ENCODE measurements at regions not wholly inside any gene's neighbourhood (a gene's known extent, or its start where the extent isn't known, plus 50 kb on each side); places are given as distances from the start of the nearest gene placed in this dataset.

DNA sequence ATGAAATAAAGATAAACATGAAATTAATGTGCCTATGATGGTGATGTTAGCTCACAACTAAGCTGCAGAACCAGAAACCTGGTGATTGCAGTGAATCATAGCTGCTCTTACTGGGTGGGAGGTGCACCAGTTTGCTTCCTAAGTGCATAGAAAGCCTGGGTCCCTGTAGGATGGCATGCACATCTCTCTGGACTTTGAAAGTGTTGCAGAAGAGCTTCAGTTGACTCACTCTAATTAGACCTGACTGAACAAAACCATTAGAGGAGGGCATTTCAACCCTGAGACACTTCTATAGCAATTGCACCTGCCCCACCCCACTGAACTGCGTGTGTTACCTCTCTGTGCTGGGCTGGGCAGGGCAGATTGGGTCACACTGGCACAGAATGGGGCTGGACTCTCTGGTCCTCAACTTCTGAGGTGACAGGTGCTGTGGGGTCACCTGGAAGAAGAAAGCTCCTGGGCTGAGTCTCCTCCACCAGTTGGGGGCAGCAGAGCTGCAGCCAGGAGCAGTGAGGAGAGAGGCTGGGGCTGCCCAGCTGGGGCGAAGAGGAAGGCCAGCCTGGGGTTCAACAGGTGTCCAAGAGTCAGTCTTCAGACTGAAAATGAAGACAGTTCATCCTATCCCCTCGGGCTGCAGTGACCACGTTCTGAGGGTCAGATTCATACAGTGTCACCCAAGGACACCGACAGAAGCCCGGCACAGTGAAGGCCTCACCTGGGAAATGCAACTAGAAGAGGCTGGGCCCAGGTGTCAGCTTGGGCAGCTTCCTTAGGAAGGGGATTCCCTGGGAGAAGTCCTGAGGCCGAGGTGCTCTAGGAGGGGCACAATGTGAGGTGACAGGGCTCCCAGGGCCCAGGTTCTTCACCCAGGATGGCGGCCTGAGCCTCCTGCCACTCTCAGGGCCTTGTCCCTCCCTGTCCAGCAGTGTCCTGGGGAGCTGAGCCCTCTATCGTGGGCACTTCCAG, 58.1 kb downstream of the GGTLC2 start:
- H3K27ac Mint-ChIP-seq, result no peak overlapping the region
- Histone ChIP-seq H3K4me2 (replicated peaks; ENCODE audit: low read depth, low read length, poor library complexity, severe bottlenecking) (no peak overlapping the region), H3K4me1 (ENCODE audit: control insufficient read depth in 2 of 2, insufficient read depth in 2 of 2, low read length in 2 of 2) (peaks cover 11 to 17% of the 10 kb centered on the region in 2 donors), H3K9me3 (ENCODE audit: control extremely low read depth in 1 of 3, control insufficient read depth in 2 of 3, insufficient read depth in 1 of 3, low read length in 2 of 3) (peaks cover 0 to 8% (median 0%) of the 10 kb centered on the region in 3 donors), H3K9ac (ENCODE audit: low read length) (no peak overlapping the region), H3K27ac (ENCODE audit: low read length in 2 of 2) (no peak overlapping the region), H3K27me3 (replicated peaks in 1 of 4; ENCODE audit: control extremely low read depth in 1 of 4, control insufficient read depth in 3 of 4, insufficient read depth in 4 of 4, low read length in 3 of 4) (no peaks in the 10 kb centered on the region), H2AFZ (ENCODE audit: insufficient read depth, low read depth, low read length, poor library complexity, severe bottlenecking) (no peak overlapping the region), H3K36me3 (replicated peaks in 1 of 2; ENCODE audit: control extremely low read depth in 1 of 2, control insufficient read depth in 1 of 2, extremely low read depth in 1 of 2, insufficient read depth in 2 of 2, low read length in 1 of 2) (no peaks in the 10 kb centered on the region), H3K4me3 (ENCODE audit: control extremely low read depth in 1 of 5, extremely low read depth in 1 of 5, insufficient read depth in 1 of 5, low read depth in 2 of 5, low read length in 4 of 5) (no peak overlapping the region), H3K79me2 (ENCODE audit: control insufficient read depth, insufficient read depth, low read length) (no peaks in the 10 kb centered on the region), H4K20me1 (ENCODE audit: control insufficient read depth, insufficient read depth, low read length, poor library complexity, severe bottlenecking) (no peaks in the 10 kb centered on the region)
- peak; percentile 36 for DNase-seq
- H3K9me3 Mint-ChIP-seq (ENCODE audit: insufficient read depth), result no peaks in the 10 kb centered on the region
- CTCF ChIA-PET, result interaction anchor here (0.5 to 11.0 kb wide), 19 partner anchors 10 to 985 kb away, joined by 3 to 140 read pairs (median 4); no protein-coding TSS in a partner anchor
- TF ChIP-seq, protein P1, sequence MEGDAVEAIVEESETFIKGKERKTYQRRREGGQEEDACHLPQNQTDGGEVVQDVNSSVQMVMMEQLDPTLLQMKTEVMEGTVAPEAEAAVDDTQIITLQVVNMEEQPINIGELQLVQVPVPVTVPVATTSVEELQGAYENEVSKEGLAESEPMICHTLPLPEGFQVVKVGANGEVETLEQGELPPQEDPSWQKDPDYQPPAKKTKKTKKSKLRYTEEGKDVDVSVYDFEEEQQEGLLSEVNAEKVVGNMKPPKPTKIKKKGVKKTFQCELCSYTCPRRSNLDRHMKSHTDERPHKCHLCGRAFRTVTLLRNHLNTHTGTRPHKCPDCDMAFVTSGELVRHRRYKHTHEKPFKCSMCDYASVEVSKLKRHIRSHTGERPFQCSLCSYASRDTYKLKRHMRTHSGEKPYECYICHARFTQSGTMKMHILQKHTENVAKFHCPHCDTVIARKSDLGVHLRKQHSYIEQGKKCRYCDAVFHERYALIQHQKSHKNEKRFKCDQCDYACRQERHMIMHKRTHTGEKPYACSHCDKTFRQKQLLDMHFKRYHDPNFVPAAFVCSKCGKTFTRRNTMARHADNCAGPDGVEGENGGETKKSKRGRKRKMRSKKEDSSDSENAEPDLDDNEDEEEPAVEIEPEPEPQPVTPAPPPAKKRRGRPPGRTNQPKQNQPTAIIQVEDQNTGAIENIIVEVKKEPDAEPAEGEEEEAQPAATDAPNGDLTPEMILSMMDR (IDR thresholded peaks at IDR 0.05), result peak; percentile 30
- TF ChIP-seq EZH2 (IDR thresholded peaks at IDR 0.05; ENCODE audit: borderline replicate concordance, insufficient read depth, low read depth, low read length, poor library complexity, severe bottlenecking), result no peak
- intact Hi-C loops (cut with micrococcal nuclease), result no loop called here
- POLR2A ChIA-PET, result interaction anchor here (1.4 kb wide), 1 partner anchor 252 kb away, joined by 5 read pairs; no protein-coding TSS in a partner anchor
- H3K27me3 Mint-ChIP-seq, result peaks cover 3% of the 10 kb centered on the region
- no peak overlapping the region for H3K4me3 Mint-ChIP-seq
- ATAC-seq (ENCODE audit: low read depth), result no peak
- H3K4me1 Mint-ChIP-seq, result peaks cover 21% of the 10 kb centered on the region
- WGBS (ENCODE audit: insufficient coverage), result 54% methylated on average over 7 of the region's 9 CpGs

DNA sequence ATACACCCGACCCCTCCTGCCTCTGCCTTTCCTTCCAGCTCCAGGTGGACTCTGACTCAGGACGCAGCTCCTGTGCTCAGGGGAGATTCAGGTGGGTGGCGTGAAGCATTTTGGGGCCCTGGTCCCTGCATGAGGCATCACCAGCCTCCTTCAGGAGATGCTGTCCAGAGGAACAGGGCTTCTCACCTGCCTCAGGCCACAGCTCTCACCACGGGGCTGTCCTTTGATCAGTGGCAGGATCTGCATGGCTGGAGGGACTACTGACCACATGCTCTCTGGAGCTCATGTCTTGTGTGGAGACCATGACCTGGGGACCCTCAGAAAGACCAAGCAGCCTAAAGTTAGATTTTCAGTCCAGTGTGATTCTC, 58.8 kb downstream of the GGTLC2 start:
- no peak overlapping the region for H3K4me3 Mint-ChIP-seq

More for the DNA sequence above, 58.8 kb downstream of the GGTLC2 start:
- Histone ChIP-seq H2AFZ (ENCODE audit: insufficient read depth, low read depth, low read length, poor library complexity, severe bottlenecking) (no peak overlapping the region), H3K4me2 (replicated peaks; ENCODE audit: low read depth, low read length, poor library complexity, severe bottlenecking) (no peak overlapping the region), H3K36me3 (replicated peaks in 1 of 2; ENCODE audit: control extremely low read depth in 1 of 2, control insufficient read depth in 1 of 2, extremely low read depth in 1 of 2, insufficient read depth in 2 of 2, low read length in 1 of 2) (no peaks in the 10 kb centered on the region), H3K9me3 (ENCODE audit: control extremely low read depth in 1 of 3, control insufficient read depth in 2 of 3, insufficient read depth in 1 of 3, low read length in 2 of 3) (peaks cover 0 to 8% (median 0%) of the 10 kb centered on the region in 3 donors), H3K4me1 (ENCODE audit: control insufficient read depth in 2 of 2, insufficient read depth in 2 of 2, low read length in 2 of 2) (peaks cover 4 to 10% of the 10 kb centered on the region in 2 donors), H3K4me3 (ENCODE audit: control extremely low read depth in 1 of 5, extremely low read depth in 1 of 5, insufficient read depth in 1 of 5, low read depth in 2 of 5, low read length in 4 of 5) (no peak overlapping the region), H3K79me2 (ENCODE audit: control insufficient read depth, insufficient read depth, low read length) (no peaks in the 10 kb centered on the region), H3K27me3 (replicated peaks in 1 of 4; ENCODE audit: control extremely low read depth in 1 of 4, control insufficient read depth in 3 of 4, insufficient read depth in 4 of 4, low read length in 3 of 4) (no peaks in the 10 kb centered on the region), H3K27ac (ENCODE audit: low read length in 2 of 2) (no peak overlapping the region), H3K9ac (ENCODE audit: low read length) (no peak overlapping the region), H4K20me1 (ENCODE audit: control insufficient read depth, insufficient read depth, low read length, poor library complexity, severe bottlenecking) (no peaks in the 10 kb centered on the region)
- Mint-ChIP-seq H3K9me3 (ENCODE audit: insufficient read depth) (no peaks in the 10 kb centered on the region), H3K4me1 (peaks cover 19% of the 10 kb centered on the region), H3K27me3 (peaks cover 3% of the 10 kb centered on the region), H3K27ac (peak overlapping the region; percentile 26)
- DNase-seq, result no peak
- WGBS (ENCODE audit: insufficient coverage), result 79% methylated on average over 4 of the region's 4 CpGs
- ATAC-seq (ENCODE audit: low read depth), result no peak
- intact Hi-C loops (cut with micrococcal nuclease), result no loop called here
- ChIA-PET POLR2A (no interaction called here), CTCF (interaction anchor here (0.5 to 11.0 kb wide), 11 partner anchors 14 to 986 kb away, joined by 3 to 140 read pairs (median 4); no protein-coding TSS in a partner anchor)
- TF ChIP-seq, protein P1 (IDR thresholded peaks at IDR 0.05), result no peak
- no peak for TF ChIP-seq EZH2 (IDR thresholded peaks at IDR 0.05; ENCODE audit: borderline replicate concordance, insufficient read depth, low read depth, low read length, poor library complexity, severe bottlenecking)
